WTC11 (cell line): ENCODE measurements at regions not wholly inside any gene's neighbourhood (a gene's known extent, or its start where the extent isn't known, plus 50 kb on each side); places are given as distances from the start of the nearest gene placed in this dataset.
A peak's percentile ranks its signal among the peaks of the same experiment; 100 is the strongest.

ENCODE experiments used
- ATAC-seq: fragments of 200-7000 bp; cut with Tn5 transposase; 2 replicates; pipeline ENCODE4 v1.10.0; 2021; ENCODE audit warnings: mild to moderate bottlenecking, moderate library complexity
- CTCF ChIA-PET: fragments of 300-600 bp; sonication (Branson Sonifier 250); formaldehyde crosslinking; loops from one replicate; lab custom pipeline; 2021; ENCODE audit warnings: antibody characterized with exemption; lab: Charles Lee
- POLR2A ChIA-PET: fragments of 350-600 bp; sonication (Branson Sonifier 250); formaldehyde crosslinking; loops from one replicate; lab custom pipeline; 2021; ENCODE audit warnings: antibody characterized with exemption; lab: Charles Lee
- DNase-seq: peaks from one replicate; pipeline ENCODE4 v3.0.0; 2021; ENCODE audit warnings: low spot score
- H3K27ac Mint-ChIP-seq: 2 replicates; pipeline ENCODE4 v1.8.0; 2021; ENCODE audit warnings: mixed read lengths
- H3K27me3 Mint-ChIP-seq: 2 replicates; pipeline ENCODE4 v1.8.0; 2021; ENCODE audit warnings: low read depth, mild to moderate bottlenecking, moderate library complexity, mixed read lengths
- H3K36me3 Mint-ChIP-seq: 2 replicates; pipeline ENCODE4 v1.8.0; 2021; ENCODE audit warnings: mixed read lengths
- H3K4me1 Mint-ChIP-seq: 2 replicates; pipeline ENCODE4 v1.8.0; 2022; ENCODE audit warnings: mixed read lengths
- H3K4me3 Mint-ChIP-seq: 2 replicates; pipeline ENCODE4 v1.8.0; 2021; ENCODE audit warnings: mild to moderate bottlenecking, moderate library complexity, mixed read lengths
- H3K9me3 Mint-ChIP-seq: 2 replicates; pipeline ENCODE4 v1.8.0; 2021; ENCODE audit warnings: mixed read lengths
- ETV6 ChIP-seq: sonication (generic); formaldehyde crosslinking; IDR thresholded peaks from 2 replicates; pipeline ENCODE4 v1.8.1; 2022; ENCODE audit warnings: mild to moderate bottlenecking, missing genetic modification reagents
- JUN ChIP-seq: sonication (generic); formaldehyde crosslinking; IDR thresholded peaks from 2 replicates; pipeline ENCODE4 v1.8.0; 2023; ENCODE audit warnings: mild to moderate bottlenecking, missing genetic modification reagents
- NFYB ChIP-seq: sonication (generic); formaldehyde crosslinking; conservative IDR thresholded peaks from 2 replicates; pipeline ENCODE4 v1.8.0; 2022; ENCODE audit warnings: low read depth, missing genetic modification reagents
- NR3C1 ChIP-seq: sonication (generic); formaldehyde crosslinking; conservative IDR thresholded peaks from 2 replicates; pipeline ENCODE4 v1.8.1; 2023; ENCODE audit warnings: low read depth, mild to moderate bottlenecking, missing genetic modification reagents
- RORB ChIP-seq: fragments of 250-450 bp; sonication (Bioruptor Pico); IDR thresholded peaks from 2 replicates; pipeline ENCODE4 v1.9.0; 2021; ENCODE audit warnings: mild to moderate bottlenecking
- SMAD4 ChIP-seq: sonication (generic); formaldehyde crosslinking; IDR thresholded peaks from 2 replicates; pipeline ENCODE4 v1.8.0; 2022; ENCODE audit warnings: mild to moderate bottlenecking, missing genetic modification reagents
- TEAD4 ChIP-seq: sonication (generic); formaldehyde crosslinking; IDR thresholded peaks from 2 replicates; pipeline ENCODE4 v1.8.0; 2022; ENCODE audit warnings: mild to moderate bottlenecking, missing genetic modification reagents
- TP53 ChIP-seq: sonication (generic); formaldehyde crosslinking; IDR thresholded peaks from 2 replicates; pipeline ENCODE4 v1.8.1; 2023; ENCODE audit warnings: mild to moderate bottlenecking, missing genetic modification reagents
- ZNF671 ChIP-seq: fragments of 250-450 bp; sonication (Bioruptor Pico); IDR thresholded peaks from 2 replicates; pipeline ENCODE4 v1.8.0; 2021; ENCODE audit warnings: mild to moderate bottlenecking
- TF ChIP-seq, protein P1 (sequence below): fragments of 200-600 bp; IDR thresholded peaks from 2 replicates; pipeline ENCODE4 v1.8.0; 2022; ENCODE audit warnings: antibody characterized with exemption
- TF ChIP-seq, protein P2 (sequence below): sonication (generic); formaldehyde crosslinking; IDR thresholded peaks from 2 replicates; pipeline ENCODE4 v1.8.0; 2022; ENCODE audit warnings: mild to moderate bottlenecking, missing genetic modification reagents
- TF ChIP-seq, protein P3 (sequence below): fragments of 250-450 bp; sonication (Bioruptor Pico); IDR thresholded peaks from 2 replicates; pipeline ENCODE4 v1.9.0; 2021; ENCODE audit warnings: mild to moderate bottlenecking
- TF ChIP-seq, protein P4 (sequence below): sonication (generic); formaldehyde crosslinking; IDR thresholded peaks from 2 replicates; pipeline ENCODE4 v1.8.1; 2023; ENCODE audit warnings: mild to moderate bottlenecking, missing genetic modification reagents
- TF ChIP-seq, protein P5 (sequence below): sonication (generic); formaldehyde crosslinking; IDR thresholded peaks from 2 replicates; pipeline ENCODE4 v1.8.1; 2022; ENCODE audit warnings: mild to moderate bottlenecking, missing genetic modification reagents, moderate library complexity, borderline replicate concordance
- TF ChIP-seq, protein P6 (sequence below): fragments of 250-450 bp; sonication (Bioruptor Pico); IDR thresholded peaks from 2 replicates; pipeline ENCODE4 v1.9.0; 2021; ENCODE audit warnings: mild to moderate bottlenecking
- TF ChIP-seq, protein P7 (sequence below): sonication (generic); formaldehyde crosslinking; conservative IDR thresholded peaks from 2 replicates; pipeline ENCODE4 v1.8.1; 2023; ENCODE audit warnings: mild to moderate bottlenecking, low read depth, missing genetic modification reagents, moderate library complexity
- TF ChIP-seq, protein P8 (sequence below): sonication (generic); formaldehyde crosslinking; IDR thresholded peaks from 2 replicates; pipeline ENCODE4 v1.8.1; 2022; ENCODE audit warnings: low read depth, mild to moderate bottlenecking, moderate library complexity, missing genetic modification reagents, borderline replicate concordance

DNA sequence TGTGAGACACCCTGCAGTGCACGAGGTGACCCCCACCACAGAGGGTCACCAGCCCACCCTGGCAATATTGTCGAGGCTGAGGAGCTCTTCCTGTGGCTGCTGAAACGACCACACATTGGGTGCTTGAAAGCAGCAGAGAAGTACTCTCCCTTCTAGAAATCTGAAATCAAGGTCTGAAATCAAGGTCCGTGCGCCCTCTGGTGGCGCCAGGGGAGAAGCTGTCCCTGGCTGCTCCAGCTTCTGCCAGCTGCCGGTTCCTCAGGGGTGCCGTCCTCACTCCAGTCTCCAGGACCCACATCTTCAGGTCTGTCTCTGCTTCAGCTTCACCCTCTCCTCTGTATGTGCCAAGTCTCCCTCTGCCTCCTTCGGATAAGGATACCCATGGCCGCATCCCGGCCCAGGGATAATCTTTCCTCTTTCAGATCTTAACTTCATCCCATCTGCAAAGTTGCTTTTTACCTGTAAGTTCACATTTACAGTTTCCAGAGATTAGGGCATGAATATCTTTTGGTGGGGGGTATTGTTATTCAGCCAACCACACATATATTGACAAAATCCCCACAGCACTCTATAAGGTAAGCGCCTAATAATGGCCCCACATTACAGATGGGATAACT lies 108.3 kb upstream of the PHACTR3 start:
- peak; percentile 95 for ATAC-seq
- TF ChIP-seq, protein P1, sequence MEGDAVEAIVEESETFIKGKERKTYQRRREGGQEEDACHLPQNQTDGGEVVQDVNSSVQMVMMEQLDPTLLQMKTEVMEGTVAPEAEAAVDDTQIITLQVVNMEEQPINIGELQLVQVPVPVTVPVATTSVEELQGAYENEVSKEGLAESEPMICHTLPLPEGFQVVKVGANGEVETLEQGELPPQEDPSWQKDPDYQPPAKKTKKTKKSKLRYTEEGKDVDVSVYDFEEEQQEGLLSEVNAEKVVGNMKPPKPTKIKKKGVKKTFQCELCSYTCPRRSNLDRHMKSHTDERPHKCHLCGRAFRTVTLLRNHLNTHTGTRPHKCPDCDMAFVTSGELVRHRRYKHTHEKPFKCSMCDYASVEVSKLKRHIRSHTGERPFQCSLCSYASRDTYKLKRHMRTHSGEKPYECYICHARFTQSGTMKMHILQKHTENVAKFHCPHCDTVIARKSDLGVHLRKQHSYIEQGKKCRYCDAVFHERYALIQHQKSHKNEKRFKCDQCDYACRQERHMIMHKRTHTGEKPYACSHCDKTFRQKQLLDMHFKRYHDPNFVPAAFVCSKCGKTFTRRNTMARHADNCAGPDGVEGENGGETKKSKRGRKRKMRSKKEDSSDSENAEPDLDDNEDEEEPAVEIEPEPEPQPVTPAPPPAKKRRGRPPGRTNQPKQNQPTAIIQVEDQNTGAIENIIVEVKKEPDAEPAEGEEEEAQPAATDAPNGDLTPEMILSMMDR: peak; percentile 73
- no peak for TF ChIP-seq NR3C1 (CRISPR knock-in tag)
- no peak for TF ChIP-seq ETV6 (CRISPR knock-in tag)
- TF ChIP-seq, all 79 proteins: peak for 1
- H3K27ac Mint-ChIP-seq: no peak overlapping the region
- peaks cover 18% of the 10 kb centered on the region for H3K9me3 Mint-ChIP-seq
- no peaks in the 10 kb centered on the region; the same call in 1 of the 2 replicates for H3K36me3 Mint-ChIP-seq
- H3K4me3 Mint-ChIP-seq: no peak overlapping the region
- no peaks in the 10 kb centered on the region for H3K4me1 Mint-ChIP-seq
- H3K27me3 Mint-ChIP-seq: peaks cover 28% of the 10 kb centered on the region
- peak; percentile 80 for DNase-seq
- CTCF ChIA-PET: interaction anchor here (0.6 to 2.8 kb wide), 53 partner anchors 9 to 645 kb away, joined by 3 to 40 read pairs (median 5); no protein-coding TSS in a partner anchor
- POLR2A ChIA-PET: interaction anchor here (0.7 kb wide), 1 partner anchor 464 kb away, joined by 3 read pairs; the partner anchor contains the start of gene ATP5F1E

DNA sequence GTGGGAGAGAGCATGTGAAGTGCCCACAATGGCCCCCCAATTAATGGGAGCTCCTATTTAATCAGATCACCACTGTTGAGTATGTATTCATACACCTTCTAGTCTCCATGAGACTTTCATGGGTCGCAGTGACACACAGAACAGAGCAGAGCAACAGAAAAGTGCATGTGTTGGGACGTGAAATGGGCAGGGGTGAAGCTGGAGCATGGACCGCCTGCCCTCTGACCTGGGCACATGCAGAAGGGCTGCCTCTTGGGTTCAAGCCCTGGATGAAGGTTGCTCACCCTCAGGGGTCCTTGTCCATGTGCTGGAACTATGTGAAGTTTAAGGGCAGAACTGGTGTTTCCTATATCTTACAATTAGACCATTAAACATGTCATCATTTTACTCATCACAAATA lies 106.0 kb upstream of the PHACTR3 start:
- H3K4me1 Mint-ChIP-seq: no peaks in the 10 kb centered on the region
- ChIA-PET CTCF (no interaction called here), POLR2A (no interaction called here)
- H3K9me3 Mint-ChIP-seq: peaks cover 18% of the 10 kb centered on the region
- H3K4me3 Mint-ChIP-seq: no peak overlapping the region
- H3K27me3 Mint-ChIP-seq: peaks cover 32% of the 10 kb centered on the region
- ATAC-seq (no peak), DNase-seq (no peak)
- no peak overlapping the region for H3K27ac Mint-ChIP-seq
- no peaks in the 10 kb centered on the region; the same call in 1 of the 2 replicates for H3K36me3 Mint-ChIP-seq
- TF ChIP-seq, protein P2, sequence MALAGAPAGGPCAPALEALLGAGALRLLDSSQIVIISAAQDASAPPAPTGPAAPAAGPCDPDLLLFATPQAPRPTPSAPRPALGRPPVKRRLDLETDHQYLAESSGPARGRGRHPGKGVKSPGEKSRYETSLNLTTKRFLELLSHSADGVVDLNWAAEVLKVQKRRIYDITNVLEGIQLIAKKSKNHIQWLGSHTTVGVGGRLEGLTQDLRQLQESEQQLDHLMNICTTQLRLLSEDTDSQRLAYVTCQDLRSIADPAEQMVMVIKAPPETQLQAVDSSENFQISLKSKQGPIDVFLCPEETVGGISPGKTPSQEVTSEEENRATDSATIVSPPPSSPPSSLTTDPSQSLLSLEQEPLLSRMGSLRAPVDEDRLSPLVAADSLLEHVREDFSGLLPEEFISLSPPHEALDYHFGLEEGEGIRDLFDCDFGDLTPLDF (CRISPR knock-in tag): no peak
- TF ChIP-seq, protein P3, sequence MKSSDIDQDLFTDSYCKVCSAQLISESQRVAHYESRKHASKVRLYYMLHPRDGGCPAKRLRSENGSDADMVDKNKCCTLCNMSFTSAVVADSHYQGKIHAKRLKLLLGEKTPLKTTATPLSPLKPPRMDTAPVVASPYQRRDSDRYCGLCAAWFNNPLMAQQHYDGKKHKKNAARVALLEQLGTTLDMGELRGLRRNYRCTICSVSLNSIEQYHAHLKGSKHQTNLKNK: no peak
- TF ChIP-seq, protein P4, sequence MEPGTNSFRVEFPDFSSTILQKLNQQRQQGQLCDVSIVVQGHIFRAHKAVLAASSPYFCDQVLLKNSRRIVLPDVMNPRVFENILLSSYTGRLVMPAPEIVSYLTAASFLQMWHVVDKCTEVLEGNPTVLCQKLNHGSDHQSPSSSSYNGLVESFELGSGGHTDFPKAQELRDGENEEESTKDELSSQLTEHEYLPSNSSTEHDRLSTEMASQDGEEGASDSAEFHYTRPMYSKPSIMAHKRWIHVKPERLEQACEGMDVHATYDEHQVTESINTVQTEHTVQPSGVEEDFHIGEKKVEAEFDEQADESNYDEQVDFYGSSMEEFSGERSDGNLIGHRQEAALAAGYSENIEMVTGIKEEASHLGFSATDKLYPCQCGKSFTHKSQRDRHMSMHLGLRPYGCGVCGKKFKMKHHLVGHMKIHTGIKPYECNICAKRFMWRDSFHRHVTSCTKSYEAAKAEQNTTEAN (CRISPR knock-in tag): no peak
- TF ChIP-seq RORB (CRISPR knock-in tag) (no peak), TEAD4 (no peak), SMAD4 (CRISPR knock-in tag) (no peak), JUN (CRISPR knock-in tag) (no peak), TP53 (CRISPR knock-in tag) (no peak), NFYB (CRISPR knock-in tag) (no peak), ZNF671 (CRISPR knock-in tag) (no peak)
- TF ChIP-seq, protein P5, sequence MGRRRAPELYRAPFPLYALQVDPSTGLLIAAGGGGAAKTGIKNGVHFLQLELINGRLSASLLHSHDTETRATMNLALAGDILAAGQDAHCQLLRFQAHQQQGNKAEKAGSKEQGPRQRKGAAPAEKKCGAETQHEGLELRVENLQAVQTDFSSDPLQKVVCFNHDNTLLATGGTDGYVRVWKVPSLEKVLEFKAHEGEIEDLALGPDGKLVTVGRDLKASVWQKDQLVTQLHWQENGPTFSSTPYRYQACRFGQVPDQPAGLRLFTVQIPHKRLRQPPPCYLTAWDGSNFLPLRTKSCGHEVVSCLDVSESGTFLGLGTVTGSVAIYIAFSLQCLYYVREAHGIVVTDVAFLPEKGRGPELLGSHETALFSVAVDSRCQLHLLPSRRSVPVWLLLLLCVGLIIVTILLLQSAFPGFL (CRISPR knock-in tag): no peak
- TF ChIP-seq, protein P6, sequence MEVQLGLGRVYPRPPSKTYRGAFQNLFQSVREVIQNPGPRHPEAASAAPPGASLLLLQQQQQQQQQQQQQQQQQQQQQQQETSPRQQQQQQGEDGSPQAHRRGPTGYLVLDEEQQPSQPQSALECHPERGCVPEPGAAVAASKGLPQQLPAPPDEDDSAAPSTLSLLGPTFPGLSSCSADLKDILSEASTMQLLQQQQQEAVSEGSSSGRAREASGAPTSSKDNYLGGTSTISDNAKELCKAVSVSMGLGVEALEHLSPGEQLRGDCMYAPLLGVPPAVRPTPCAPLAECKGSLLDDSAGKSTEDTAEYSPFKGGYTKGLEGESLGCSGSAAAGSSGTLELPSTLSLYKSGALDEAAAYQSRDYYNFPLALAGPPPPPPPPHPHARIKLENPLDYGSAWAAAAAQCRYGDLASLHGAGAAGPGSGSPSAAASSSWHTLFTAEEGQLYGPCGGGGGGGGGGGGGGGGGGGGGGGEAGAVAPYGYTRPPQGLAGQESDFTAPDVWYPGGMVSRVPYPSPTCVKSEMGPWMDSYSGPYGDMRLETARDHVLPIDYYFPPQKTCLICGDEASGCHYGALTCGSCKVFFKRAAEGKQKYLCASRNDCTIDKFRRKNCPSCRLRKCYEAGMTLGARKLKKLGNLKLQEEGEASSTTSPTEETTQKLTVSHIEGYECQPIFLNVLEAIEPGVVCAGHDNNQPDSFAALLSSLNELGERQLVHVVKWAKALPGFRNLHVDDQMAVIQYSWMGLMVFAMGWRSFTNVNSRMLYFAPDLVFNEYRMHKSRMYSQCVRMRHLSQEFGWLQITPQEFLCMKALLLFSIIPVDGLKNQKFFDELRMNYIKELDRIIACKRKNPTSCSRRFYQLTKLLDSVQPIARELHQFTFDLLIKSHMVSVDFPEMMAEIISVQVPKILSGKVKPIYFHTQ (CRISPR knock-in tag): no peak
- TF ChIP-seq, protein P7, sequence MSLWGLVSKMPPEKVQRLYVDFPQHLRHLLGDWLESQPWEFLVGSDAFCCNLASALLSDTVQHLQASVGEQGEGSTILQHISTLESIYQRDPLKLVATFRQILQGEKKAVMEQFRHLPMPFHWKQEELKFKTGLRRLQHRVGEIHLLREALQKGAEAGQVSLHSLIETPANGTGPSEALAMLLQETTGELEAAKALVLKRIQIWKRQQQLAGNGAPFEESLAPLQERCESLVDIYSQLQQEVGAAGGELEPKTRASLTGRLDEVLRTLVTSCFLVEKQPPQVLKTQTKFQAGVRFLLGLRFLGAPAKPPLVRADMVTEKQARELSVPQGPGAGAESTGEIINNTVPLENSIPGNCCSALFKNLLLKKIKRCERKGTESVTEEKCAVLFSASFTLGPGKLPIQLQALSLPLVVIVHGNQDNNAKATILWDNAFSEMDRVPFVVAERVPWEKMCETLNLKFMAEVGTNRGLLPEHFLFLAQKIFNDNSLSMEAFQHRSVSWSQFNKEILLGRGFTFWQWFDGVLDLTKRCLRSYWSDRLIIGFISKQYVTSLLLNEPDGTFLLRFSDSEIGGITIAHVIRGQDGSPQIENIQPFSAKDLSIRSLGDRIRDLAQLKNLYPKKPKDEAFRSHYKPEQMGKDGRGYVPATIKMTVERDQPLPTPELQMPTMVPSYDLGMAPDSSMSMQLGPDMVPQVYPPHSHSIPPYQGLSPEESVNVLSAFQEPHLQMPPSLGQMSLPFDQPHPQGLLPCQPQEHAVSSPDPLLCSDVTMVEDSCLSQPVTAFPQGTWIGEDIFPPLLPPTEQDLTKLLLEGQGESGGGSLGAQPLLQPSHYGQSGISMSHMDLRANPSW (CRISPR knock-in tag): no peak
- TF ChIP-seq, protein P8, sequence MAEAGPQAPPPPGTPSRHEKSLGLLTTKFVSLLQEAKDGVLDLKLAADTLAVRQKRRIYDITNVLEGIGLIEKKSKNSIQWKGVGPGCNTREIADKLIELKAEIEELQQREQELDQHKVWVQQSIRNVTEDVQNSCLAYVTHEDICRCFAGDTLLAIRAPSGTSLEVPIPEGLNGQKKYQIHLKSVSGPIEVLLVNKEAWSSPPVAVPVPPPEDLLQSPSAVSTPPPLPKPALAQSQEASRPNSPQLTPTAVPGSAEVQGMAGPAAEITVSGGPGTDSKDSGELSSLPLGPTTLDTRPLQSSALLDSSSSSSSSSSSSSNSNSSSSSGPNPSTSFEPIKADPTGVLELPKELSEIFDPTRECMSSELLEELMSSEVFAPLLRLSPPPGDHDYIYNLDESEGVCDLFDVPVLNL (CRISPR knock-in tag): no peak
